ENCODE measurements at regions not wholly inside any gene's neighbourhood (a gene's known extent, or its start where the extent isn't known, plus 50 kb on each side); places are given as distances from the start of the nearest gene placed in this dataset.

DNA sequence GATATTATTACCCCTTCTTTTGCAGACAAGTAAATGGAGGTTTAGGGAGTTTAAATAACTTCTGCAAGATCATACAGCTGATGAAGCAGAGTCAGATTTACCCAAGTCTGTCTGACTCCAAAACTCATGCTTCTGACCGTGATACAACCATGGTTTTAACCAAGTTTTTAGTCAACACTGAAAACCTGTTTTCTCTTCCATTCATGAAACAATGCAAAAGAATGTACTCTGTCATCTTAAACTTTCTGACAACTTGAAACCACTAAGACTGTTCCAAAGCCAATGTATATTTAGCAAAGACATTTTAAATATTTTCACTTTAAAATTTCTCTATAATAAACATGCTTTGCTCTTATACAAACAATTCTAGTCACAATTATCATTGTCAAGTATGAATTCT is 77.0 kb upstream of the RBMS3 start:
- no peak for DNase-seq

DNA sequence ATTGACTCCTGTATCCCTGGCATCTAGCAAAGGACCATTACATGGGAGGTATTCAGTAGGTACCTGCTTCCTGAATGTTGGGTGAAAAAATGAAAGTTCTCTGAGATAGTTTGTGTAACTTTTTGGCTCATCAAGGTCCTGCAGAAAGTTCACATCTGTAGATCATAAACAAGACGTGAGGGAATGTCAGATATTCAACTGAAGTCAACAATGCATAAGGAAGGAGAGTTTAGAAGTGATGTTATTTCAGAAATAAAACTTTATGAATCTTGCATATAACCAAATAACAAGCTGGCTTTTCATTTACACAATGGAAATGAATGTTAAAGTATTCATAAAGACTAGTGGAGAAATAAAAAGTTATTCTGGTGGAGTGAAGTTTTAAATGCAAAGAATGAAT is 73.4 kb upstream of the RBMS3 start:
- no peak for DNase-seq

DNA sequence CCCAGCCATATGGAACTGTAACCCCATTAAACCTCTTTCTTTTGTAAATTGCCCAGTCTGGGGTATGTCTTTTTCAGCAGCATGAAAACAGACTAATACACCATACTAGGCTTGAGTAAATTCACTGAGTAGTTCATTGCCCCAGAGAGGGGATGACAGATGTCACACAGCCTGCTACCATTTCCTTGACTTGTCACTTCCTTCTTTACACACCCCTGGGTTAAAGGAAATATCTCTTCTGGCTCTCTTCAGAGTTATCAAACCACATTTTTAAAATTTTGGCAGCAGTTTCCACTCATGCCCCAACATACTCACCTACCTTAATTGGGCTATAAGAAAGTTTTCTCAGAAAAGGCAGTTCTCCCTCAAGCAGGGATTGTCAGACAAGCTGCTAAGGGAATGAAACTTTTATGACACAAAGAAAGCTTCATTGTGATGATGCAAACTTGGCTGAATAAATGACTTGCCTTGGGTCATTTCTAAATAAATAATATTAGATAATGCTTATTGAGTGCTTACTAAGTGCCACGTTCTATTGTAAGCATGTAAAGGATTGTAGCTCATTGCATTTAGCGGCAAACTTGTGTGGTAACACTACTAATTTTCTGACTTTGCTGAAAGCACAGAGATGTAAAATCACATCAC is 68.0 kb upstream of the RBMS3 start:
- DNase-seq: no peak

DNA sequence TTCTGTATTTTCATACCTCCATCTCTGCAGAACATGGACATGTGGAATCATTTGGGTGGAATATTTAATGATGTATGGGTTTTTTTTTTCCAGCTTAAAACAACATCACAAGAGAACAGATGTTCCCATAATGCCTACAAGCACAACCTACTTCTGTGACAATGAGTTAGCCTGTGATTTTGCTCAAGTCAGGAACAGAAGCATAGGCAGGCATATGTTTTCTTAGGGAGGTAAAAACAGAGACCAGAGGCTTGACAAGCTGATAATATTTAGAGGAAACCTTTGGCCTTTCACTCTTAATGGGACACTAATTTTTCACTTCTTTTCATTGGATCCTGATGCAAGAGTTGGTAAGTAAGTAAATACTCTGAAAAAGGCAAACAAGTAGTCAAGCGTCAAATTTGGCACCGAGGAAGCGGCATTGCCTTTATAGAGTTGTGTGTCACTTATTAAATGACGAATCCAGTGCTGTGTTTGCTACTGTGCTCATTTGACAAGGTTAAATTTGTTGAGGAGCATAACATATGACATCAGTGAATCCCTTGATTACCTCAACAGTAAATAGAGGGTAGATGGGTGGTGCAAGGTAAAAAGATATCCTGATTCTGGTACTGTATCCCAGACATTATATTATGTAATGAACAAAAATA is 66.7 kb upstream of the RBMS3 start:
- DNase-seq: no peak

DNA sequence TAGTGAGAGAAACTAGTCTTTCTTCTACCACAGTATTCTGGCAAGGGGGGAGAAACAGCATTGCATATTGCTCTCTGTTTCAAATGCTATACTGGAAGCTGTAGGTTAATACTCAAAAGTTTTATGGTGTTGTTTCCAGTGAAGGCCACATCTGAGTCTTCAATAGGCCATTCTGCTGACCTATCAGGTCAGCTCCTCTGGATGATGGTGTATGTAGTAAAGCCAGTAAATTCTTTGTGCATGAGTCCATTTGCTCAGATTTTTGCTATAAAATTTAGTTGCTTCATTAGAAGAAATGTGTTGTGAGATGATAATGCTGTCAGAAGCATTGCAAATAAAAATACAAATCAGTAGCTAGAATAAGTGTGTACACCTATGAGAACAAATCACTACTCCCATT is 64.9 kb upstream of the RBMS3 start:
- DNase-seq: no peak

DNA sequence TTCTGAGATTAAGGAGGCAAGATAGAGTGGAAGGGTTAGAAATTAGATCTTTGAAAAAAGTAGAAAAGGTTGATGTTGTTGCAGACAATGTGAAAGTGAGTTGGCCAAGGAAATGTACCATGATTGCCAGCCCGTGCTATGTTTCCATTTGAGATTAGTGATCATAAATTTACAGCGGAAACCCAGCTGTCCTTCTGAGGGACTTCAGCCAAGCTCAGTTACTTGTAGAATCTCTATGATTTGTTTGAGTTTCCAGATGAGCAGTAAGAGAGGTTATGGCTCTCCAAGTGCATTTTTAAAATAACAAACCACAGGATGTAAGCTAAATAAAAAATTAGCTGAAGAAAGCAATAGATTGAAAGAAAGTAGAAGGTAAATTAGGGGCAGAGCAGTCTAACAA is 54.2 kb upstream of the RBMS3 start:
- DNase-seq: no peak

DNA sequence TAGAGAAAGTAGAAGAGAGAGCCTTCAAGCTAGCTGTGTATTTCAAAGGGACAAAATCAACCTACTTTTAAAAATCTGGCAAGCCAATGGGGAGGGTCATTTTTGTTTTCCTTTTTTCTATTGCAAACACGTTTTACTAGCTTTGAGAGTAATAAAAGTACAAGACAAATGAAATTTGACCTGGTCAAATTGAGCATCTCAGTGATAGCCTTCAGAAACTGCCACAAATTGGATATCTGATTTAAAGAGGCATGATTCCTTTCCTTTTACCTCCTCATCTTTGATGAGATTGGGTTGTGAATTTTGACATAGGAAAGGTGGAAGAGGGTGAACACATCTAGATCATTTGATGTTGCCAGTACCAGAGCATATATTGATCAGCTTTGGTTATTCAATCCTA is 53.6 kb upstream of the RBMS3 start:
- DNase-seq: no peak
